ENCODE measurements at regions not wholly inside any gene's neighbourhood (a gene's known extent, or its start where the extent isn't known, plus 50 kb on each side); places are given as distances from the start of the nearest gene placed in this dataset.

GRCh38 chr16:35732046-35732810, 2272.8 kb downstream of the TP53TG3F start:
- in situ Hi-C loops (cut with MboI; ENCODE audit: low sequenced_read_pairs, unreplicated experiment), result loop anchor here (25.0 kb wide), 1 partner anchor 105 kb away; no protein-coding TSS in a partner anchor
- TF ChIP-seq CTCF (IDR thresholded peaks at IDR 0.05; ENCODE audit: borderline replicate concordance, control extremely low read depth, extremely low read depth, insufficient read depth, missing control alignments), result no peak
- DNase-seq (ENCODE audit: low spot score), result no peak

- no peak for DNase-seq (ENCODE audit: low spot score)
- in situ Hi-C loops (cut with MboI; ENCODE audit: low sequenced_read_pairs, unreplicated experiment), result loop anchor here (25.0 kb wide), 1 partner anchor 104 kb away; no protein-coding TSS in a partner anchor
- no peak for TF ChIP-seq CTCF (IDR thresholded peaks at IDR 0.05; ENCODE audit: borderline replicate concordance, control extremely low read depth, extremely low read depth, insufficient read depth, missing control alignments)
Observed at GRCh38 chr16:35733278-35733965, 2274.0 kb downstream of the TP53TG3F start.

GRCh38 chr16:35733971-35734702, 2274.7 kb downstream of the TP53TG3F start:
- TF ChIP-seq CTCF (IDR thresholded peaks at IDR 0.05; ENCODE audit: borderline replicate concordance, control extremely low read depth, extremely low read depth, insufficient read depth, missing control alignments), result no peak
- peak; percentile 13 for DNase-seq (ENCODE audit: low spot score)
- in situ Hi-C loops (cut with MboI; ENCODE audit: low sequenced_read_pairs, unreplicated experiment), result loop anchor here (25.0 kb wide), 1 partner anchor 103 kb away; no protein-coding TSS in a partner anchor

- no peak for TF ChIP-seq CTCF (IDR thresholded peaks at IDR 0.05; ENCODE audit: borderline replicate concordance, control extremely low read depth, extremely low read depth, insufficient read depth, missing control alignments)
- peak; percentile 14 for DNase-seq (ENCODE audit: low spot score)
- in situ Hi-C loops (cut with MboI; ENCODE audit: low sequenced_read_pairs, unreplicated experiment), result loop anchor here (25.0 kb wide), 1 partner anchor 102 kb away; no protein-coding TSS in a partner anchor
Observed at GRCh38 chr16:35734728-35735402, 2275.5 kb downstream of the TP53TG3F start.

GRCh38 chr16:35735403-35736251, 2276.2 kb downstream of the TP53TG3F start:
- peak; percentile 12 for DNase-seq (ENCODE audit: low spot score)
- no peak for TF ChIP-seq CTCF (IDR thresholded peaks at IDR 0.05; ENCODE audit: borderline replicate concordance, control extremely low read depth, extremely low read depth, insufficient read depth, missing control alignments)
- in situ Hi-C loops (cut with MboI; ENCODE audit: low sequenced_read_pairs, unreplicated experiment), result loop anchor here (25.0 kb wide), 1 partner anchor 102 kb away; no protein-coding TSS in a partner anchor

Measured in GM13976 (cell line).